Kasumi-1 (cell line): ENCODE measurements at regions not wholly inside any gene's neighbourhood (a gene's known extent, or its start where the extent isn't known, plus 50 kb on each side); places are given as distances from the start of the nearest gene placed in this dataset.

Experiments used
- DNase-seq, 2 experiments: peaks; one replicate each; lab custom pipeline; 2025; lab: John Stamatoyannopoulos, UW

- no peak for DNase-seq
Measured at GRCh38 chr2:8518979-8519668, 162.7 kb upstream of the ID2 start.

GRCh38 chr2:8520791-8521344 lies 161.0 kb upstream of the ID2 start:
- peak; percentile 19 to 23 for DNase-seq

DNA sequence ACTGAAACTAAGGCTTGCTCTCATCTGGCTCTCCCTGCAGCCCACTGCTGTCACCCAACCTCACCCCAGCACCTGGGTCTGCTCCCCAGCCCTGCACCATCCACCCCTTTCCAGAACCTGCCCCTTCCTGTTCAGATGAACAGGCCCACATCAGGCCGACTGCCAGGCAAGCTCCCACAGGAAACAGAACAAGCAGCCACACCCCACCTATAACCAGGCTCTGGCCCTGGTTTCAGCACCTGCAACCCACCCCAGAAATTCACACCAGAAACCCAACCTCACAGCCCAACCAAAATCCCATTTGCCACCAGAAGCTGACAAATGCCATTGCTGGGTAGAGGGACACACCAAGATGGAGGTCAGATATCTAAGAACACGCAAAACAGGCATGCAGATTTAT lies 159.2 kb upstream of the ID2 start:
- DNase-seq: no peak

DNA sequence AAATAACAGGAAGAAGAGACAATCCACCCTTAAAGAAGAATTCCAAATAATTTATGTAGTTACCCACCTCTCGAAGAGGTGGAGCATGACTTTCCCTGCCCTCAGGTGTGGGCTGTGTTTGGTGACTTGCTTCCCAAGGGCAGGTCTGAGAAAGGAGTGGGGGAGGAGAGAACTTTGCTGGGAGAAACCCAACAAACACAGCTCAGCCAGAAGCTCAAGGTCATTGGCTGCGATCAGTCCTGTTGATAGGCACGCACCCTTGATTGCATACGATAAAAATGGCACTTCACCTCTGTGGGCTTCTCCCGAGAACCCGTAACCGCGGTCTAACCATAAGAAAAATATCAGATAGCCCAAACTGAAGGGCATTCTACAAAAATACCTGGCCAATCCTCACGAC lies 157.5 kb upstream of the ID2 start:
- no peak for DNase-seq

GRCh38 chr2:8524823-8525222 lies 157.0 kb upstream of the ID2 start:
- DNase-seq: no peak

GRCh38 chr2:8525236-8525581 lies 156.6 kb upstream of the ID2 start:
- no peak for DNase-seq

DNA sequence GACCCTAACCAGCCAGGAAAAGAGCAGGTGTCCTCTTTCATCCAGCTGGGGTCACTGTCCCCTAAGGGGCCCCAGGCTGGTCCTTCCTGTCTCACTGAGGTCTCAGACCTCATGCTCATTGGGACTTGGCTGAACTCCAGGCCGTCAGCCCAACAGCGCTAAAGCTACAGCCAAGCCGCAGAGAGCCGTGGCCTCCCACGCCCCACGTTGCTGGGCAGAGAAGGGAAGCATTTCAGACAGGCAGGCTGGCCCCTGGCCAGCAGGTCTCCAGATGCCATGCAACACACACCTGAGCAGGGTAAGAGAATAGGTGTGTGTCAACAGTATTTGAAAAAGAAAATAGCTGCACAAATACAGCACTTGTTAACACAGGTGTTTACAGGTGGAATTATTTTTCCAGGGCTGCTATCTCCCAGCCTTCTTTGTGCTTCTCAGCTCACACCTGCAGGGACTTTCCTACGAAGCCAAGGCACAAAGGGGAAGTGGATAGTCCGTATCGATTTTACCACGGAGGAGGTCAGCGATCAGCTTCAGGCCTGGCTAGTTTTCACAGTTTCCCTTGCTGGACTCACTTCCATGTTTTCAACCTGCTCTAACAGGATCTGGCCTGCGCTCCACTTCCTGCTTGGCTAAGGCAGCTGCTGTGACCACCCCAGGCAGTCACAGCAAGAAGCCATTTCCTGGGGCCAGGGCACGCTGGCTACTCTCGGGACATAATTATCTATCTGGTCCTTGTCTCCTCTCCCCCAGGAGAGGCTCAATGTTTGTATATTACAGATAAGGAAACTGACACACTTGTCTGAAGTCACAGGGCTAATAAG lies 156.1 kb upstream of the ID2 start:
- peak; percentile 44 to 80 for DNase-seq

- DNase-seq: no peak
Measured at GRCh38 chr2:8526403-8526696, 155.5 kb upstream of the ID2 start.

DNA sequence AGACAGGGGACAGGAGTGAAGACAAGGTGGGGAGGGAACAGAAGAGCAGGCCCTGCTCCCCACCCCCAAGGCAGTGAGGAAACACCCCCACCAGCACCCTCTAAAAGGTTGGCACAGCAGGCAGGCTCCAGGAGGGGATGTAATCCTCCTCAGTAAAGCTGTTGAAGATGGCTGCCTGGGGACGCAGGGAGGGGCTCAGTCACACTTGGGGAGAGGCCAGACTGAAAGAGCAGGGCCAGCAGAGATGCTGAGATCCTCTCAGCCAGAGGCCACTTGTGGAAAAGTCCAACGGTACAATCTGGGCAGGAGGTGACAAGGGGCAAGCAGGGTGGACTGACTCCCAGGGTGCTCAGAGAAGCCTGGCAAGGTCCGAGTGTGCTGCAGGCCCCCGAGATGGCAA lies 154.8 kb upstream of the ID2 start:
- DNase-seq: no peak

- DNase-seq: no peak
Measured at GRCh38 chr2:8527676-8528075, 154.2 kb upstream of the ID2 start.

- DNase-seq: no peak
Measured at GRCh38 chr2:8528863-8529262, 153.0 kb upstream of the ID2 start.

GRCh38 chr2:8529706-8530277 lies 152.1 kb upstream of the ID2 start:
- DNase-seq: no peak

DNA sequence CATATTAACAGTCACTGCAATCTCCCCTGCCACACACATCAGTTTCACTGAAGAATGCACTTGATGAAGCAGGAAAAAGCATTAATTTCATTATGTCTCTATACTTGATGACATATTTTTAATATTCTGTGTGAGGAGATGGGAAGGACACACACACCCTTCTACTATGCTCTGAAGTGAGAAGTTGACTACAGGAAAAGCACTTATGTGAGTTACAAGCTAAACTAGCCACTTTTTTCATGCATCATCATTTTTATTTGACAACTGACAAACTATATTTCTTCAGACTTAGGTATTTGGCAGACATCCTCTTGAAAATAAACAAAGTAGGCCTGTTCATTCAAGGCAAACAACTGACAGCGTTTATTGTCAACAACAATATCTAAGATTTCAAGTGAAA lies 150.4 kb upstream of the ID2 start:
- no peak for DNase-seq

GRCh38 chr2:8532438-8532837 lies 149.4 kb upstream of the ID2 start:
- no peak for DNase-seq

DNA sequence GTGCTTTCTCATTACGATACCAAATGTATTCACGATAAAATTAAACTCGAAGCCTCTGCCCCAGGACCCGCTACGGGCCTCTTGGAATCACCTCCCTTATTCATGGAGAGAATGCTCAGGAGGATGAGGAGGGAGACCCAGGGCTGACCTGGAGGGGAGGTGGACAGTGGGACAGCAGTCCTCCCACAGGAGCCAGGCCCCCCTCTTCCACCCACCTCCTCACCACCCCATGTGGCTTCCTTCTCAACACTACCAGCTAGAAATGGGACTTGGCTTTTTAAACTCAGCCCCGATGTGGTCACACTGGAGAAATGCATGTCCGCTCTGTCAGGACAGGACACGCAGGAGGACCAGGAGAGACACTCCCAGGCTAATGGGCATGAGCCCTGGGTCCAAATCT lies 147.9 kb upstream of the ID2 start:
- DNase-seq: no peak

- DNase-seq: no peak
Measured at GRCh38 chr2:8534386-8534728, 147.5 kb upstream of the ID2 start.

DNA sequence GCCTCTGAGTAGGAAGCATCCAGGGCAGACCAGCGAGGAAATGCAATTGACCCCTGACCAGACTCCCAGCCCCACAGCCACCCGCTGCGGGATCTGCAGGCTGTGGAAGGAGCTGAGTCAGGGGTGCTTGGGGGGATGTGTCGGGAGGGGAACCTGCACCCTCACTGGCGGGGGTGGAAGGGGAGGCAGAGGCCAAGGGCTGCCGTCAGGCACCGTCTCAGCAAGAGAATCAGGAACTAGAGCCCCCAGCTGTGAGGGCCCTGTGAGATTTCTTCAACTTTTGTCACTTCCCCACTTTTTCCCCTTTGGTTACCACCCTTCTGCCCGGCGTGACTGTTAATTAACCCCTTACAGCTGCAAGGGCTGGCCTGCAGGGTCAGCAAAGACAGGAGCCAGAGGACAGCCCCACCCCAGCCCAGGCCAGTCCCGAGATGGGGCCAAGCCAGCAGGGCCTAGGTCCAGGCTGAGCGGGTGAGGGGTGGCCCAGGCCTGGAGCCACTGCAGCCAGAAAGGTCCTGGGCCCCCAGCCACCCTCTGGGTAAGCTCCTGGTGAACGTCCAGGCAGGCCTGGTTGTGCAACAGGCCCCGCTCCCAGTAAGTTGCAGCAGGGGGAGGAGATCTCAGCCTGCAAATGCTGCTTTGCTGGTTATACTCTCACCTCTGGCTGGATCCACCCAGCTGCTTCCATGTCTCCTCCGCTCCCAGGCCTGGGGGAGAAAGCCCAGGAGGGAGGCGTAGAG lies 147.0 kb upstream of the ID2 start:
- DNase-seq: peak; percentile 94 to 95

DNA sequence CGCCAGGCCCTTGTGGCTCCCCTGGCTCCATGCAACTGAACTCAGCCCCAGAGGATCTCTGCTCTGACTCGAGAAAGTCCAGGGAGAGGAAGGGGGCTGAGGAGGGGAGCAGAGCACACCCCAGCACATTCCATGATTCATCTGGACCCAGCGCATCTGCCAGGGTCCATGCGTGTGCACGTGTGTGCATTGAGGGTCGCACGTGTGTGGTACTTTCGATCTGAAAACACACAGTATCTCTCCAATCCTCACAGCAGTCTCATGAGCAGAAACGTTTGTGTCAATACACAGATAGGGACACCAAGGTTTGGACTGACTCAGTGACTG lies 146.4 kb upstream of the ID2 start:
- DNase-seq: no peak

GRCh38 chr2:8535821-8536685 lies 145.8 kb upstream of the ID2 start:
- peak; percentile 52 to 59 for DNase-seq

- no peak for DNase-seq
Measured at GRCh38 chr2:8536686-8537561, 144.9 kb upstream of the ID2 start.
